GM21526 (cell line): ENCODE measurements at regions not wholly inside any gene's neighbourhood (a gene's known extent, or its start where the extent isn't known, plus 50 kb on each side); places are given as distances from the start of the nearest gene placed in this dataset.

Experiments used
- ATAC-seq: cut with Tn5 transposase; IDR thresholded peaks from one replicate; pipeline ENCODE4 v1.9.1; 2021; ENCODE audit warnings: moderate library complexity; ENCODE audit not compliant: unreplicated experiment, low FRiP score

DNA sequence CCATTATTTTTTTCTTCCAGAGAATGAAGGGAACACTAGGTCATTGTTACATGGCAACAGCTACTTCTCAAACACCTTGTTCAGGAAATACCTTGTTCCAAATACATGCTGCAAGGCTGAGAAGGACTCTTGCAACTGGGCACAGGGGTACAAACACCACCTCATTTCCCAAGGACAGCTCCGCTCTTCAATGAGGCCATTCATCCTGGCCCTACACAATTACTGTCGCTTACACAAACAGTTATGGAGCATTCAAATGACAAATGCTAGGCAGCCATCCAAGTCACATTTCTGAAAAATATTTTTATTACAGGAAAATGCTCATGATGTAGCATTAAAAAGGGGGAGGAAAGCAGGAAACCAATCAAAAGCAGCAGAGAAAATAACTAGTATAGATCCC is 611.9 kb downstream of the DHX35 start:
- ATAC-seq: no peak

DNA sequence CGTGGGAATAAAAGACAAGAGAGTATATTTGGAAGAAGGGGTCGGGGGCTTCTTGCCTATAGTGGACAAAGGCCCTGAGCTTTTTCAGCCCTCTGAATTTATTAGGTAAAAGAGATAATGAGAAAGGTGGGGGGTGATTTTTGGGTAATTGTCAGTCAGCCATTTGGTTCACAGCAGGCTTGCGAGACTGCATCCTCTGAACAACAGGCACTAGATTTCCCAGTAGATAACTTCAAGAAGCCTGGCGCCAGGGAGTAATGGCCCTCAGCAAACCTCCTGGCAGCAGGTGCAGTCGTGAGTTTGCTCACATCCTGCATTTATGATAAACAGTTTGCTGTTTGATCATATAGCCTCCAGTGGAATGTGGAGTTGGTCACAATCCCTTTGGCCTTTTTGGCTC is 609.0 kb downstream of the DHX35 start:
- no peak for ATAC-seq

- ATAC-seq: peak; percentile 63
Measured at GRCh38 chr20:39568109-39568508, 606.0 kb downstream of the DHX35 start.

DNA sequence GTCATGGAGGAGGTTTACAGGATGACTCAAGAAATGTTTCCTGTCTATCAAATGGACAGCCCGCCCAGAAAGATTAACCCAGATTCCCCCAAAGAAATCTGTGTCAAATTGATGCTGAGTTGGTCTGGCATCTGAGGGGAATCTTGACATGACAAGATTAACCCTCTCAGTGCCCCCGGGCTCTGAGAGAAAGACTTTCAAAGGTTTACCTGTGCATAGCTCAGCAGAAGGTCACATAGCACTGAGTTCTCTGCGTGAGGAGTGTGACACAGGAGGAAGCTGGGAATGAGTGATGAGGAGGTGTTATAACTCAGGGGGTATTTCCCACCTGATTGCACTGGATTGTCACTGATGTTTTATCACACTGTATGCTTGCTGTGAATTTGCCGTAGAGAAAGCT is 601.2 kb downstream of the DHX35 start:
- ATAC-seq: peak; percentile 63

DNA sequence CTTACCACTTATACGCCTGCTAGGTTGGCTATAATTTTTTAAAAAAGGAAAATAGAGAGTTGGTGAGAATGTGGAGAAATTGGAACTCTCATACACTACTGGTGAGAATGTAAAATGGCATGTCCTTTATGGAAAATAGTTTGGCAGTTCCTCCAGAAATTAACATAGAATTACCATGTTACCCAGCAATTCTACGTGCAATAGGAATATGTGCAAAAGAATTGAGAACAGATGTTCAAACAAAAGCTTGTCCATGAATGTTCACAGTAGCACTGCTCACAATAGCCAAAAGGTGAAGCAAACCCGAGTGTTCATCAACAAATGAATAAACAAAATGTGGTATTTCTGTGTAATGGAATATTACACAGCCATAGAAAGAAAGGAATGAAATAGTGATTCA is 592.2 kb downstream of the DHX35 start:
- ATAC-seq: no peak

DNA sequence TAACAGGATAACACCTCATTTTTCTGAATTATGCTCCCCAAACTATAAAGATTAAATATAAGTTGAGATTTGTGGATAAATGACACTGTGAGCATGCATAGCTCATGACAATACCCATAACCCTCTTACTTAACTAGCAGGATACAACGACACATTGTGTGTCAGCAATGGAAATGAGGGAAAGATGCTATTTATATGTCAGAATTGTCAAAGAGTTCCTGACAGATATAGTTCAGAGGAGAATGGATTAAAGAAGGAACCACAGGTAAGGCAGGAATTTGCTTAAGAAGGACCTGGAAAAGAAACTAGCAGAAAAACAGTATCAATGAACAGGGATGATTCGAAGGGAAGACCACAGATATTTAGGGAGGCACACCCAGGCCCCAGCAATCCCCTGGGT is 591.0 kb downstream of the DHX35 start:
- no peak for ATAC-seq

GRCh38 chr20:39549733-39550132 is 587.6 kb downstream of the DHX35 start:
- no peak for ATAC-seq

GRCh38 chr20:39547546-39548408 is 585.6 kb downstream of the DHX35 start:
- no peak for ATAC-seq

- no peak for ATAC-seq
Measured at GRCh38 chr20:39541136-39541803, 579.1 kb downstream of the DHX35 start.

DNA sequence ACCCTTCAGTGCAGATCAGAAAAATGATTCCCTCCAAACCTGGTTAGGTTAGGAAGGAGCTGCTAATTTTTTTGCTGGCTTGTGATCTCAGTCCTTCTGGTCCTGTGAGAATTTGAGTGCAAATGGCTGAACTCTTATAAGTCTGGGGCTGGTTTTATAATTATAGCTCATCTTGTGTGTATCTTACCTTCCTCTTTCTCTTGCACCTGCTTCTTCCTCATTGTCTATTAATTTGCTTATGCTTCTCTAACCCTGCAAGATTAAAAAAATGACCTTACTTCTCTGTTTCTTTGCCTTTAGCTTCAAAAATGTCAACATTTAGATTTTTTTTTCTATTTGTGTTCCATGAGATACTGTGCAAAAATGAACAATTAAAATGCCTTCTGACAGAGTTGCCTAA is 576.2 kb downstream of the DHX35 start:
- no peak for ATAC-seq

- no peak for ATAC-seq
Measured at GRCh38 chr20:39535301-39535700, 573.2 kb downstream of the DHX35 start.

DNA sequence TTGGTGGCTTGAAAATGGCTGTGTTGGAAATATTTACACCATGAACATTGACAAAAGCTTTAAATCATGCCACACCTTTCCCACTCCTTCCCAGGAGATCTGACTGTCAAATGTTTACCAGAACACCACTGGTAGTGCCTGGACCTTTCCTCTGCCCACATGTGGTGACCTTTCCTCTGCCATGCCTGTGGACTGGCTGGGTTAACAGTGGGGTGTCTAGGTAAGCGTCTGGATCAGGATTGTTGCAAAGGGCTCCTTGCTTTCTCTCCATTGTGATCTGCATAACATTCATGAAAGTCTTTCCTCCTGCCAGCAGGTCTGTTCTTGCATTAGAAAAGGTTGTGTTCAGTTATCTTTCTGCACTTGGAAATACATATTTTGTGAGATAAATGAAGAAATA is 572.7 kb downstream of the DHX35 start:
- no peak for ATAC-seq

DNA sequence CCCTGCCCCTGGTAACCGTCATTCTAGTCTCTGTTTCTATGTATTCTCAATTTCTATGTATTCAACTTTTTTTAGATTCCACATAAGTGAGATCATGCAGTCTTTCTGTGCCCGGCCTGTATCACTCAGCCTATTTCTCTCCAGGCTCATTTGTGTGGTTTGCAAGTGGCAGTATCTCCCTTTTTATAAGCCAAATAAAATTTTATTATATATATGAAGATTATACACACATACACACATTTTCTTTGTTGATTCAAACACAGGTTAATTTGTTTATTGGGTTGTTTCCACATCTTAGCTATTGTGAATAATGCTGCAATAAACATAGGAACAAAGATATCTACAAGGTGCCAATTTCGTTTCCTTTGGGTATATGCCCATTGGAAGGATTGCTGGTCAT is 571.7 kb downstream of the DHX35 start:
- ATAC-seq: no peak

- ATAC-seq: no peak
Measured at GRCh38 chr20:39532205-39532604, 570.1 kb downstream of the DHX35 start.

GRCh38 chr20:39528436-39528835 is 566.3 kb downstream of the DHX35 start:
- ATAC-seq: no peak

GRCh38 chr20:39524371-39524911 is 562.3 kb downstream of the DHX35 start:
- no peak for ATAC-seq

GRCh38 chr20:39523405-39523804 is 561.3 kb downstream of the DHX35 start:
- no peak for ATAC-seq

DNA sequence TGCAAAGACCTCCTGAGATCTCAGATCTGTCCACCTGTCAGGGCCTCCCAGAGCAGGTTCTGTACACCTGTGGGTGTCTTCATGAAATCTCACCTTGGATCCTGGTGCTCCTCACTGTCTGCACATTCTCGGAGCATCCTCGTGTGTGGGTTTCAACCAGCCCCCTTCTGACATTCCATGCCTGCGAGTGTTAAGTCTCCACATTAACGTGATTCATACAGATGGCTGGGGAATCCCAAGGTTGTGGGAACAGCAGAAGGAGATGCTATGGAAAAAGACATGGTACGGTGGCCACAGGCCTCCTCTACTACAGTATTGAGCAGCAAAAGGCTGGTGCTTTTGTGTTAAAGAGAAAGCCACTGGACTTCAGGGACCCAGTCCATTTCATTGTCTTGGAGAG is 556.5 kb downstream of the DHX35 start:
- ATAC-seq: no peak

DNA sequence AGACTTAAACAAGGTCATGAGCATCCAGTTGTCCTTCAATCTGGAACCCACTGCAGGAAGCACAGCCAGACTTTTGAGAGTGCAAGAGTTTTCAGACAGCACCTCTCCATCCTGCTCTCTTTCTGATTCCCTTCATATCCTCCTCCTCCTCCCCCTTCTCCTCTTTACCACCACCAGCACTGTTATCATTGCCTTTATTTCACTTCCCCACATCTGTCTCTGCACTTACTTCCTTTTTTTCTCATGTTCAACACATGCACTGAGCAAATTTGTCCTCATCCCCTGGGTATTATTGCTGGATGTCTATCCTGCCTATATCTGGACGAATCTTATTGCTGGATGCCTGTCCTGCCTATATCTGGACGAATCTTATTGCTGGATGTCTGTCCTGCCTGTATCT is 554.8 kb downstream of the DHX35 start:
- ATAC-seq: no peak

- ATAC-seq: no peak
Measured at GRCh38 chr20:39504710-39505094, 542.6 kb downstream of the DHX35 start.

DNA sequence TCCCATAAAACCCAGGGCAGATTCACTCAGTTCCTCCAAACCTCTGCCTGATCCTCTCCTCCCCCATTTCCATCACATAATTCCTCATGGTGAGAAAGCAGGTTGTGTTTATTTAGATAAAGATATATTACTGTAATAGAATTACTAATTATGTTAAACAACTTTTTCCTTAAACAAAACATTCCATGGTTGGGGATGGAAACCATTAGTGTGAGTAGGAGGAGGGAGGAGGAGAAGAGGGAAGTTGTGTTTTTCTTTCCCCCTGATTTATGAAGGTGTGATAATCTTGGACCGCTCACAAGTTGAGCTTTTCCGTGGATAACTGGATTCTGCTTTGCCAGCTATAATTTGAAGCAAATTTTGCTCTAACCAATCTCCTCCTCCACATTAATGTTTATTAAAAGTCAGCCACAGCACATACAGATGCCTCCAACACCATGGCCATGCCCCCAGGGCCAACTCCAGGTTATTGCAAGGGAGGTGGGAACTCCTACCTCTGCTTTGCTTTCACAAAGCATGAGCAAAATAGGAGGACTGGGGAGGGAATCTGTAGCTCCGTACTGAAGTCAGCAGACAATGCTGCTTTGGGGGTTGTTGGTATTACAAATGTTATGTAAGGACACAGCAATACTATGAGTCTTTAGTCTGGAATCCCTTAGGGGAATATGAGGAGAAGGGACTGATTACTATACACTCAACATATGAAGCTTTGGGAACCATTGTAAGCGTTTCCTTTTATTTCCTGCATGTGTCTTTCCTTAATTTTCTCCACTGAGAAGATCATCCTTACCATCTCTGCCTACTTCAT is 542.0 kb downstream of the DHX35 start:
- no peak for ATAC-seq
